GM12878 (cell line): ENCODE measurements at regions not wholly inside any gene's neighbourhood (a gene's known extent, or its start where the extent isn't known, plus 50 kb on each side); places are given as distances from the start of the nearest gene placed in this dataset.

ENCODE experiments used
- ATAC-seq: fragments of 200-7000 bp; cut with Tn5 transposase; 3 replicates; pipeline ENCODE4 v1.9.1; 2020; ENCODE audit warnings: mild to moderate bottlenecking, moderate library complexity
- BruUV-seq: library from RNA; stranded (reverse); fragments of 400-500 nt; replicated peaks from 2 replicates; lab custom pipeline; 2021; lab: Mats Ljungman, UMichigan
- CTCF ChIA-PET: fragments of 300-600 bp; sonication (Branson Sonifier 250); formaldehyde crosslinking; extraction: SDS; loops from one replicate; lab custom pipeline; 2021; ENCODE audit warnings: inconsistent platforms; lab: Yijun Ruan, JAX
- POLR2A ChIA-PET: fragments of 350-600 bp; formaldehyde crosslinking; extraction: SDS; loops from one replicate; lab custom pipeline; 2021; ENCODE audit warnings: inconsistent platforms; lab: Charles Lee
- RAD21 ChIA-PET: fragments of 300-600 bp; sonication (Branson Sonifier 250); formaldehyde crosslinking; loops from one replicate; lab custom pipeline; 2023; ENCODE audit warnings: antibody characterized with exemption; ENCODE audit not compliant: unreplicated experiment; lab: Charles Lee
- SMC1A ChIA-PET: fragments of 300-600 bp; sonication (Branson Sonifier 250); formaldehyde crosslinking; loops from one replicate; lab custom pipeline; 2023; ENCODE audit not compliant: unreplicated experiment, uncharacterized antibody; lab: Charles Lee
- DNase-seq: peaks from one replicate; pipeline ENCODE4 v3.0.0-alpha.2; 2011; ENCODE audit warnings: low read depth, low spot score
- FAIRE-seq: peaks from 3 replicates; lab custom pipeline; 2011; peaks lifted over from hg19 to GRCh38; lab: Jason Lieb, UNC
- H2AFZ ChIP-seq: 2 replicates; pipeline ENCODE4 v1.6.0; 2011; ENCODE audit warnings: low read depth, low read length, control low read depth; ENCODE audit not compliant: control insufficient read depth
- H3K27ac ChIP-seq: 2 replicates; pipeline ENCODE4 v1.5.1; 2011; ENCODE audit warnings: control low read depth; ENCODE audit not compliant: control insufficient read depth, insufficient read depth
- H3K27me3 ChIP-seq, 2 experiments: replicated peaks in 1 of 2; 2 replicates each; pipeline versions ENCODE4 v1.6.0 to v1.6.1; 2011; ENCODE audit warnings: low read length in 1 of 2; ENCODE audit not compliant: control insufficient read depth in 2 of 2, insufficient read depth in 2 of 2
- H3K36me3 ChIP-seq, 2 experiments: 2 replicates each; pipeline ENCODE4 v1.5.1; 2011; ENCODE audit warnings: low read length in 1 of 2; ENCODE audit not compliant: control insufficient read depth in 2 of 2, insufficient read depth in 2 of 2
- H3K4me1 ChIP-seq: 2 replicates; pipeline ENCODE4 v1.6.1; 2011; ENCODE audit warnings: mild to moderate bottlenecking, low read length, moderate library complexity, mixed read lengths; ENCODE audit not compliant: control insufficient read depth, insufficient read depth
- H3K4me2 ChIP-seq: 2 replicates; pipeline ENCODE4 v1.6.0; 2011; ENCODE audit warnings: control low read depth; ENCODE audit not compliant: control insufficient read depth, insufficient read depth
- H3K4me3 ChIP-seq: fragments of 200-600 bp; sonication (generic); 2 replicates; pipeline ENCODE4 v1.5.1; 2016
- H3K79me2 ChIP-seq: 2 replicates; pipeline ENCODE4 v1.6.0; 2011; ENCODE audit warnings: low read length; ENCODE audit not compliant: control insufficient read depth, insufficient read depth
- H3K9ac ChIP-seq: 2 replicates; pipeline ENCODE4 v1.8.0; 2011; ENCODE audit warnings: low read length, control low read depth, mixed read lengths; ENCODE audit not compliant: control insufficient read depth, insufficient read depth
- H3K9me3 ChIP-seq: replicated peaks from 3 replicates; pipeline ENCODE4 v1.5.1; 2011; ENCODE audit warnings: mild to moderate bottlenecking, low read length; ENCODE audit not compliant: control insufficient read depth, insufficient read depth
- H4K20me1 ChIP-seq: 2 replicates; pipeline ENCODE4 v1.6.0; 2011; ENCODE audit not compliant: control insufficient read depth, insufficient read depth
- CREM ChIP-seq: IDR thresholded peaks from 2 replicates; pipeline ENCODE4 v1.6.1; 2014; ENCODE audit warnings: antibody characterized with exemption, low read depth
- CTCF ChIP-seq, 3 experiments: IDR thresholded peaks in 2 of 3; conservative IDR thresholded peaks in 1 of 3; 2 replicates each; pipeline ENCODE4 v1.5.1; 2011; ENCODE audit warnings: low read depth in 3 of 3, low read length in 3 of 3, mild to moderate bottlenecking in 3 of 3, control low read depth in 2 of 3, moderate library complexity in 2 of 3, inconsistent platforms in 1 of 3, mixed read lengths in 1 of 3; ENCODE audit not compliant: control insufficient read depth in 2 of 3, insufficient read depth in 1 of 3; ENCODE audit errors: extremely low read depth in 1 of 3
- MEF2B ChIP-seq: fragments of 450-650 bp; IDR thresholded peaks from 2 replicates; pipeline ENCODE4 v1.6.1; 2018; ENCODE audit warnings: mild to moderate bottlenecking, moderate library complexity; ENCODE audit not compliant: partially characterized antibody, poor library complexity, severe bottlenecking
- MTA3 ChIP-seq: IDR thresholded peaks from 2 replicates; pipeline ENCODE4 v1.6.1; 2012; ENCODE audit warnings: low read length, inconsistent platforms, borderline replicate concordance
- NBN ChIP-seq: fragments of 450-650 bp; IDR thresholded peaks from 2 replicates; pipeline ENCODE4 v1.6.1; 2016
- RAD51 ChIP-seq: fragments of 450-650 bp; IDR thresholded peaks from 2 replicates; pipeline ENCODE4 v1.6.1; 2016; ENCODE audit warnings: moderate library complexity, mild to moderate bottlenecking, inconsistent platforms
- RFX5 ChIP-seq: IDR thresholded peaks from 2 replicates; pipeline ENCODE4 v1.6.1; 2011; ENCODE audit warnings: low read depth, low read length, improper control_type of control experiment
- SMAD5 ChIP-seq: IDR thresholded peaks from 2 replicates; pipeline ENCODE4 v1.6.1; 2016; ENCODE audit warnings: antibody characterized with exemption, low read depth
- ZBTB40 ChIP-seq: fragments of 450-650 bp; IDR thresholded peaks from 2 replicates; pipeline ENCODE4 v1.6.1; 2016; ENCODE audit warnings: mild to moderate bottlenecking, moderate library complexity, borderline replicate concordance
- ZNF274 ChIP-seq: IDR thresholded peaks from one replicate; pipeline ENCODE4 v1.8.0; 2011; ENCODE audit not compliant: insufficient read length, insufficient read depth
- ZZZ3 ChIP-seq: IDR thresholded peaks from 2 replicates; pipeline ENCODE4 v1.6.1; 2011; ENCODE audit warnings: low read depth; ENCODE audit not compliant: control insufficient read depth, insufficient read length
- WGBS: methylation state at CpG from one replicate; pipeline ENCODE4 v1.1.6; 2016; ENCODE audit warnings: low lambda C conversion rate; ENCODE audit not compliant: insufficient replicate concordance, insufficient coverage; ENCODE audit errors: missing lambda C conversion rate; 5-methylcytosine and 5-hydroxymethylcytosine counted together
- in situ Hi-C: fragments of 300-500 bp; cut with MboI; formaldehyde crosslinking; loops from 9 replicates; pipeline ENCODE4 v1.14.3; 2018; ENCODE audit warnings: mixed read lengths
- intact Hi-C: fragments of 100-400 bp; cut with micrococcal nuclease; formaldehyde crosslinking; loops from one replicate; pipeline ENCODE4 v1.14.2; 2022; ENCODE audit not compliant: unreplicated experiment

GRCh38 chr7:57215423-57215822 lies 83.2 kb upstream of the ZNF479 start:
- H2AFZ ChIP-seq, result no peak overlapping the region
- RAD21 ChIA-PET, result no interaction called here
- no peaks in the 10 kb centered on the region; the same call in 2 of the 3 replicates for H3K9me3 ChIP-seq
- under 1% methylated on average over 7 of the region's 9 CpGs for WGBS
- SMC1A ChIA-PET, result no interaction called here
- H3K4me1 ChIP-seq, result no peaks in the 10 kb centered on the region
- no peaks in the 10 kb centered on the region for H3K79me2 ChIP-seq
- no peak overlapping the region for H3K4me3 ChIP-seq
- FAIRE-seq, result no peak
- H3K36me3 ChIP-seq, result no peaks in the 10 kb centered on the region
- H3K27me3 ChIP-seq, result no peaks in the 10 kb centered on the region
- in situ Hi-C loops, result no loop called here
- DNase-seq, result no peak
- CTCF ChIA-PET, result no interaction called here
- no peaks in the 10 kb centered on the region for H4K20me1 ChIP-seq
- H3K9ac ChIP-seq, result no peak overlapping the region
- TF ChIP-seq RAD51 (no peak), NBN (no peak), MEF2B (no peak), MTA3 (no peak), ZZZ3 (no peak)
- intact Hi-C loops, result no loop called here
- no peak overlapping the region for H3K27ac ChIP-seq
- no peak overlapping the region for H3K4me2 ChIP-seq
- no TSS peak for BruUV-seq
- POLR2A ChIA-PET, result no interaction called here
- no peak for ATAC-seq

- H3K9me3 ChIP-seq, result no peaks in the 10 kb centered on the region; the same call in 2 of the 3 replicates
- no peak for FAIRE-seq
- ATAC-seq, result no peak
- ChIA-PET SMC1A (no interaction called here), POLR2A (no interaction called here), RAD21 (no interaction called here), CTCF (no interaction called here)
- no peak for DNase-seq
- H3K4me2 ChIP-seq, result no peak overlapping the region
- intact Hi-C loops, result no loop called here
- no peak overlapping the region for H3K9ac ChIP-seq
- H3K4me1 ChIP-seq, result no peaks in the 10 kb centered on the region
- H4K20me1 ChIP-seq, result no peaks in the 10 kb centered on the region
- H3K27me3 ChIP-seq, result no peaks in the 10 kb centered on the region
- in situ Hi-C loops, result no loop called here
- H3K4me3 ChIP-seq, result no peak overlapping the region
- H3K79me2 ChIP-seq, result no peaks in the 10 kb centered on the region
- H2AFZ ChIP-seq, result no peak overlapping the region
- TF ChIP-seq SMAD5 (no peak), CTCF (IDR thresholded peaks at IDR 0.05 in 2 of 3, conservative IDR thresholded peaks at IDR 0.05 in 1 of 3; ENCODE audit: control insufficient read depth in 2 of 3, extremely low read depth in 1 of 3, insufficient read depth in 1 of 3, low read depth in 3 of 3, low read length in 3 of 3) (no peak), RFX5 (no peak), ZBTB40 (no peak), ZNF274 (no peak), CREM (no peak)
- H3K36me3 ChIP-seq, result no peaks in the 10 kb centered on the region
- 9% methylated on average over 6 of the region's 6 CpGs for WGBS
- no TSS peak for BruUV-seq
- no peak overlapping the region for H3K27ac ChIP-seq
These were observed 84.1 kb upstream of the ZNF479 start for GRCh38 chr7:57216340-57216739.
